Esophagus squamous epithelium (tissue), 5 donors: ENCODE measurements at regions not wholly inside any gene's neighbourhood (a gene's known extent, or its start where the extent isn't known, plus 50 kb on each side); places are given as distances from the start of the nearest gene placed in this dataset.

ENCODE experiments used
- DNase-seq: peaks from one replicate; lab custom pipeline; 2025; lab: John Stamatoyannopoulos, UW
- H3K27ac ChIP-seq, 4 donors: fragments of 200-600 bp; sonication (generic); one replicate each; pipeline ENCODE4 v1.5.1; 2016 to 2019; ENCODE audit warnings: mild to moderate bottlenecking in 1 of 4
- H3K27me3 ChIP-seq, 4 donors: fragments of 200-600 bp; sonication (generic); 1 replicate in 3 of 4; 2 replicates in 1 of 4; pipeline versions ENCODE4 v1.5.1 to v1.6.0; 2017 to 2021; ENCODE audit warnings: antibody characterized with exemption in 1 of 4
- H3K36me3 ChIP-seq, 3 donors: fragments of 200-600 bp; sonication (generic); one replicate each; pipeline ENCODE4 v1.5.1; 2016 to 2019
- H3K4me1 ChIP-seq, 3 donors: fragments of 200-600 bp; sonication (generic); one replicate each; pipeline ENCODE4 v1.5.1; 2017 to 2019
- H3K4me3 ChIP-seq, 4 donors: fragments of 200-600 bp; sonication (generic); 1 replicate in 3 of 4; 2 replicates in 1 of 4; pipeline ENCODE4 v1.5.1; 2016 to 2019; ENCODE audit warnings: mild to moderate bottlenecking in 2 of 4, moderate library complexity in 1 of 4
- H3K9me3 ChIP-seq, 3 donors: fragments of 200-600 bp; sonication (generic); one replicate each; pipeline ENCODE4 v1.5.1; 2016 to 2019
- POLR2A ChIP-seq, 4 donors: fragments of 450-650 bp; IDR thresholded peaks; one replicate each; pipeline ENCODE4 v1.6.1; 2017; ENCODE audit warnings: antibody characterized with exemption in 4 of 4, mild to moderate bottlenecking in 4 of 4, moderate library complexity in 3 of 4
- WGBS, 2 donors: methylation state at CpG; one replicate each; pipeline ENCODE4 v1.1.5; 2018; 5-methylcytosine and 5-hydroxymethylcytosine counted together
- intact Hi-C: fragments of 100-400 bp; cut with DNase I; formaldehyde crosslinking; loops from one replicate; pipeline ENCODE4 v1.15.0; 2022
- TF ChIP-seq, protein P1 (sequence below), 6 experiments: fragments of 450-650 bp in 4 of 6; fragments of 200-600 bp in 2 of 6; sonication (generic) in 2 of 6; IDR thresholded peaks; one replicate each; pipeline ENCODE4 v1.5.1; 2016 to 2019; ENCODE audit warnings: antibody characterized with exemption in 6 of 6, mild to moderate bottlenecking in 4 of 6, moderate library complexity in 4 of 6
- donor health status: DM: yes; HTN: yes; CAD: no.

- Histone ChIP-seq H3K9me3 (no peaks in the 10 kb centered on the region), H3K27me3 (no peaks in the 10 kb centered on the region), H3K4me1 (no peaks in the 10 kb centered on the region), H3K4me3 (no peak overlapping the region), H3K27ac (no peak overlapping the region), H3K36me3 (peaks cover 0 to 17% (median 0%) of the 10 kb centered on the region in 3 donors)
- 87 to 90% methylated on average over 4 to 5 of the region's 5 CpGs for WGBS, 2 donors
- DNase-seq = no peak
- intact Hi-C loops = no loop called here
- TF ChIP-seq, protein P1, sequence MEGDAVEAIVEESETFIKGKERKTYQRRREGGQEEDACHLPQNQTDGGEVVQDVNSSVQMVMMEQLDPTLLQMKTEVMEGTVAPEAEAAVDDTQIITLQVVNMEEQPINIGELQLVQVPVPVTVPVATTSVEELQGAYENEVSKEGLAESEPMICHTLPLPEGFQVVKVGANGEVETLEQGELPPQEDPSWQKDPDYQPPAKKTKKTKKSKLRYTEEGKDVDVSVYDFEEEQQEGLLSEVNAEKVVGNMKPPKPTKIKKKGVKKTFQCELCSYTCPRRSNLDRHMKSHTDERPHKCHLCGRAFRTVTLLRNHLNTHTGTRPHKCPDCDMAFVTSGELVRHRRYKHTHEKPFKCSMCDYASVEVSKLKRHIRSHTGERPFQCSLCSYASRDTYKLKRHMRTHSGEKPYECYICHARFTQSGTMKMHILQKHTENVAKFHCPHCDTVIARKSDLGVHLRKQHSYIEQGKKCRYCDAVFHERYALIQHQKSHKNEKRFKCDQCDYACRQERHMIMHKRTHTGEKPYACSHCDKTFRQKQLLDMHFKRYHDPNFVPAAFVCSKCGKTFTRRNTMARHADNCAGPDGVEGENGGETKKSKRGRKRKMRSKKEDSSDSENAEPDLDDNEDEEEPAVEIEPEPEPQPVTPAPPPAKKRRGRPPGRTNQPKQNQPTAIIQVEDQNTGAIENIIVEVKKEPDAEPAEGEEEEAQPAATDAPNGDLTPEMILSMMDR (IDR thresholded peaks at IDR 0.05) = no peak
- TF ChIP-seq POLR2A (IDR thresholded peaks at IDR 0.05) = no peak
These were observed 85.8 kb downstream of the MIAT start for GRCh38 chr22:26743149-26743548.

DNA sequence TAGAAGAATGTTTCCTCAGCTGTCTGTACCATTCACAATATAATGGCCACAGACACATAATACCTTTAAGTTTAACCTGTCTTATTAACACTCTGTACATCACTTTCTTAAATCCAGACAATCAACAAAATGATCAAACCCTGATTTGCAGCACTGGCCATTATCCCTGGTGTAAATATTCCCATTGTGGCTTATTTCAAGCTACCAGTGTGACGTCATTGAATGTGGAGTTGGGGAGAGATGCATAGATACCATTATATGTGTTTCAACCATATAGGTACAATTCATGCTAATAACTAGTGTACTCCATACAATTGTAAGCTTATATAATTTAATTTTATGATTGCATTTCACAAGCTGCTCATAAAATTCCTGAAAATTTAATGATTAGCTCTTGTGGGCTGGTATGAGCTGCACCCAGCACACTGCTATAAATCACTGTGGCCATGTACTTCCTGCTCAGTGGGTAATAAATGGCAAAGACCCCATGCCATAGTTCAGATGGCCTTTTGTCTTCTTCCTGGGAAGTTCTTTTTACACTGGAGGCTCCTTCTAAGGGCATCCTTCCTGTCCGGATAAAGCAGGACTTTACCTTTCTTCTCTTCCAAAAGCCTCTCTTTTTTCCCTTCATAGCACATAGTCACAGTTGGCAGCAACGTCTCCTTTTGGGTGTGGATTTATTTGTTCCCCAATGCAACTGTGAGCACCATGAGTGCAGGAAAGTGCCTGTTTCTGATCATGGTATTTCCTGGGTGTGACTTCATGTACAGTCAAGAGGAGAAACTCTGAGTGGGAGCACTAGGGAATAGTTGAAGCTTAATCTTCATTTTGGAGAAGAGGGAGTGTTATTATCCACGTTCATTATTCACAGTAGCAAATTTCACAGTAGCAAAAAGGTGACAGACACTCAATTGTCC is 87.8 kb downstream of the MIAT start:
- 69 to 81% methylated on average over 4 of the region's 4 CpGs for WGBS, 2 donors
- DNase-seq = no peak
- no peaks in the 10 kb centered on the region for H3K9me3 ChIP-seq
- TF ChIP-seq POLR2A (IDR thresholded peaks at IDR 0.05) = no peak
- TF ChIP-seq, protein P1 (IDR thresholded peaks at IDR 0.05) = no peak
- H3K4me1 ChIP-seq = no peaks in the 10 kb centered on the region
- peaks cover 0 to 16% (median 0%) of the 10 kb centered on the region in 3 donors for H3K36me3 ChIP-seq
- H3K4me3 ChIP-seq = no peak overlapping the region
- no peak overlapping the region for H3K27ac ChIP-seq
- intact Hi-C loops = no loop called here
- H3K27me3 ChIP-seq = no peaks in the 10 kb centered on the region

GRCh38 chr22:26746311-26746710 is 88.9 kb downstream of the MIAT start:
- H3K27ac ChIP-seq = no peak overlapping the region
- H3K9me3 ChIP-seq = no peaks in the 10 kb centered on the region
- intact Hi-C loops = no loop called here
- peaks cover 0 to 7% (median 0%) of the 10 kb centered on the region in 3 donors for H3K36me3 ChIP-seq
- no peak overlapping the region for H3K4me3 ChIP-seq
- DNase-seq = no peak
- no peaks in the 10 kb centered on the region for H3K27me3 ChIP-seq
- TF ChIP-seq, protein P1 (IDR thresholded peaks at IDR 0.05) = no peak
- TF ChIP-seq POLR2A (IDR thresholded peaks at IDR 0.05) = no peak
- WGBS, 2 donors = 75 to 100% methylated on average over 1 of the region's 1 CpG
- H3K4me1 ChIP-seq = no peaks in the 10 kb centered on the region

DNA sequence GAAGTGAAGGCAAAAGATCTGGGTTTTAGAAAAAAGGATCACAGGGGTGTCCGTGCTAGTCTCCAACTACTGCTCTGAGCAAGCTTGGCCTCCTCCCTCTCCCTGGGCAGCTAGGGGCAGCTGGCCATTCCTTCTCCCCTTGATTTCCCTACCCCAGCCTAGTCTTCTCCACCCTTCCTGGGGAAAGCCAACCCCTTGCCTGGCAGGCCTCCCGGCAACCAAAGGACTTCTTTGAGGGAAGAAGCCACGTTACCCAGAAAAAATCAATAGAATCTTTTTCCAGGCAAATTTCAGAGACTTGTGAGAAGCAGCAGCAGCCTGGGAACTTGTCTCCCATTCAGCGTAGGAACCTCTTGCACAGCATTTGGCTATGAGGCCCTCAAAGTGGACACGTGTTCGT is 91.5 kb downstream of the MIAT start:
- no peaks in the 10 kb centered on the region for H3K36me3 ChIP-seq
- WGBS, 2 donors = 78 to 79% methylated on average over 5 to 6 of the region's 6 CpGs

DNA sequence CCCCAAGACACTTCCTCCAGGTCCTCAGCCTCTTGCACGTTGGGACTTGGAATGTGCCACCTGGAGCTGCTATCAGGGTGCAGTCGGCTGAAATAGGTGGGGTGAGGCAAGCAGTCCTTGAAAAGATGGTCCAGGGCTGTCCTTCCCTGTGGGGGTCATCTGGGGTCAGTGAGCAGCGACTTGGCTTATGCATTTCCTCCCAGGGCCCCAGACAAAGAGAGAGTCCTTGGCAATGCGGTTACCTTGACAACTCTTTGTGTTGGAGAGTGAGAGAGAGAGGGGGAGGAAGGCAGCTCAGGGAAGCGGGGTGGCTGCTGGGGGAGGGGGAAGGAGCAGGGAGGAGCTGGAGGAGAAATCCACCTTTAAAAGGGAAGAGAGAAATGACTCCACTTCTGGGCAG is 93.8 kb downstream of the MIAT start:
- Histone ChIP-seq H3K4me1 (peaks cover 0 to under 1% (median 0%) of the 10 kb centered on the region in 3 donors), H3K27me3 (no peaks in the 10 kb centered on the region), H3K9me3 (no peaks in the 10 kb centered on the region), H3K36me3 (no peaks in the 10 kb centered on the region), H3K4me3 (no peak overlapping the region), H3K27ac (no peak overlapping the region)
- no peak for DNase-seq
- 22 to 26% methylated on average over 4 to 5 of the region's 5 CpGs for WGBS, 2 donors
- intact Hi-C loops = no loop called here
- TF ChIP-seq, protein P1 (IDR thresholded peaks at IDR 0.05) = no peak
- no peak for TF ChIP-seq POLR2A (IDR thresholded peaks at IDR 0.05)

More for the DNA sequence above, 91.5 kb downstream of the MIAT start:
- TF ChIP-seq, protein P1 (IDR thresholded peaks at IDR 0.05) = no peak
- no peak for TF ChIP-seq POLR2A (IDR thresholded peaks at IDR 0.05)
- H3K4me1 ChIP-seq = no peaks in the 10 kb centered on the region
- no peaks in the 10 kb centered on the region for H3K9me3 ChIP-seq
- no peaks in the 10 kb centered on the region for H3K27me3 ChIP-seq
- no peak overlapping the region for H3K4me3 ChIP-seq
- no peak overlapping the region for H3K27ac ChIP-seq
- no peak for DNase-seq
- intact Hi-C loops = no loop called here
